C1 segment of cervical spinal cord (tissue), 14 donors: ENCODE measurements at regions not wholly inside any gene's neighbourhood (a gene's known extent, or its start where the extent isn't known, plus 50 kb on each side); places are given as distances from the start of the nearest gene placed in this dataset.
"Not testable (repeated sequence)": the region's sequence is repeated elsewhere in the genome, so short reads cannot be mapped to it uniquely, and the experiment has no call there.

Experiments
- DNase-seq, 14 donors: peaks; one replicate each; lab custom pipeline; 2025; lab: John Stamatoyannopoulos, UW

GRCh38 chr2:240240017-240240734 lies 99.7 kb upstream of the OTOS start:
- no peak for DNase-seq

- DNase-seq = no peak
Measured at GRCh38 chr2:240240781-240241180, 100.3 kb upstream of the OTOS start.

GRCh38 chr2:240241572-240241971 lies 101.1 kb upstream of the OTOS start:
- DNase-seq = no peak

GRCh38 chr2:240243049-240243448 lies 102.6 kb upstream of the OTOS start:
- not testable (repeated sequence) for DNase-seq

GRCh38 chr2:240244543-240244942 lies 104.1 kb upstream of the OTOS start:
- no peak for DNase-seq

GRCh38 chr2:240245184-240245583 lies 104.7 kb upstream of the OTOS start:
- DNase-seq = no peak

GRCh38 chr2:240245706-240246105 lies 105.2 kb upstream of the OTOS start:
- no peak for DNase-seq

GRCh38 chr2:240246173-240246820 lies 105.8 kb upstream of the OTOS start:
- no peak for DNase-seq

GRCh38 chr2:240247241-240247867 lies 106.9 kb upstream of the OTOS start:
- DNase-seq = no peak

- DNase-seq = no peak
Measured at GRCh38 chr2:240247868-240248720, 107.6 kb upstream of the OTOS start.

- no peak for DNase-seq
Measured at GRCh38 chr2:240248721-240249422, 108.4 kb upstream of the OTOS start.

GRCh38 chr2:240249423-240250149 lies 109.1 kb upstream of the OTOS start:
- DNase-seq = peak in 4 of 14 donors; percentile 32 to 65 (median 40)

GRCh38 chr2:240250150-240250984 lies 109.9 kb upstream of the OTOS start:
- DNase-seq = no peak

GRCh38 chr2:240250985-240251847 lies 110.8 kb upstream of the OTOS start:
- DNase-seq = peak in 13 of 14 donors; percentile 49 to 98 (median 86)

GRCh38 chr2:240251848-240252190 lies 111.4 kb upstream of the OTOS start:
- no peak for DNase-seq

- DNase-seq = peak in 1 of 14 donors; percentile 69
Measured at GRCh38 chr2:240252191-240252871, 111.9 kb upstream of the OTOS start.

- DNase-seq = no peak
Measured at GRCh38 chr2:240252872-240253511, 112.5 kb upstream of the OTOS start.
